ENCODE measurements at regions not wholly inside any gene's neighbourhood (a gene's known extent, or its start where the extent isn't known, plus 50 kb on each side); places are given as distances from the start of the nearest gene placed in this dataset.
"Not testable (repeated sequence)": the region's sequence is repeated elsewhere in the genome, so short reads cannot be mapped to it uniquely, and the experiment has no call there.

DNA sequence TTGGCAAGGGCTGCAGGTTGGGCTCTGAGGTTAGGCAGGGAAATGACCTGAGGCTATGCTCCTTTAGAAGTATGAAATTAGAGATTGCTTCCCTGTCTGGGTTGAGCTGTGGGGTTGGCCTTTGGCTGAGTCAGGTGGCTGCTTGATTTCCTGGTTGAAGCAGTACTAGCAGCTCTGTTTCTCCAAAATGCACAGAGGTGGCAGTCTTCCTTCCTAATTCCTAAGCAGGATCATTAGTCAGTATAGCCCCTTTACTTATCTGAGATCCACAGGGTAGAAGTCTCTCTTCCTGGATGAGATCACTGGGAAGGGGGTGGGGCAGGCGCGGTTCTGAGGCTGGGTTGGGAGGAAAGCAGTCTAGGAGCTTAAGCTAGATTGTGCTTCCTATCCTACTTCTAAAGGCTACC lies 1917.5 kb downstream of the LRRC4C start:
- Histone ChIP-seq H3K9me3 (ENCODE audit: control insufficient read depth in 4 of 4, low read length in 3 of 4) (peaks cover 0 to 4% (median 0%) of the 10 kb centered on the region in 4 donors), H3K9ac (ENCODE audit: low read depth in 1 of 2, low read length in 2 of 2) (no peak overlapping the region), H3K27me3 (ENCODE audit: control insufficient read depth in 4 of 4, insufficient read depth in 4 of 4, low read length in 3 of 4) (no peaks in the 10 kb centered on the region), H3K4me1 (ENCODE audit: control insufficient read depth in 4 of 4, insufficient read depth in 4 of 4, low read length in 3 of 4) (no peaks in the 10 kb centered on the region), H3K4me3 (ENCODE audit: low read depth in 1 of 3, low read length in 3 of 3) (no peak overlapping the region), H3K36me3 (ENCODE audit: control insufficient read depth in 4 of 4, insufficient read depth in 3 of 4, low read depth in 1 of 4, low read length in 3 of 4) (no peaks in the 10 kb centered on the region), H3K27ac (ENCODE audit: low read depth in 1 of 2, low read length in 2 of 2) (no peak overlapping the region)
- no peak for TF ChIP-seq NR2F2 (IDR thresholded peaks at IDR 0.05)
- whole genome bisulfite sequencing: 52% methylated on average over 2 of the region's 2 CpGs
- no peak for DNase-seq (ENCODE audit: low spot score)

- H3K36me3 ChIP-seq (ENCODE audit: control insufficient read depth in 4 of 4, insufficient read depth in 3 of 4, low read depth in 1 of 4, low read length in 3 of 4); H3K4me1 ChIP-seq (ENCODE audit: control insufficient read depth in 4 of 4, insufficient read depth in 4 of 4, low read length in 3 of 4); H3K9ac ChIP-seq (ENCODE audit: low read depth in 1 of 2, low read length in 2 of 2); H3K4me3 ChIP-seq (ENCODE audit: low read depth in 1 of 3, low read length in 3 of 3); H3K27ac ChIP-seq (ENCODE audit: low read depth in 1 of 2, low read length in 2 of 2); DNase-seq (ENCODE audit: low spot score); H3K9me3 ChIP-seq (ENCODE audit: control insufficient read depth in 4 of 4, low read length in 3 of 4); H3K27me3 ChIP-seq (ENCODE audit: control insufficient read depth in 4 of 4, insufficient read depth in 4 of 4, low read length in 3 of 4): not testable (repeated sequence)
- 48% methylated on average over 8 of the region's 8 CpGs for WGBS
Observed at GRCh38 chr11:39536323-39536722, 1923.1 kb downstream of the LRRC4C start.

All from liver (tissue), 7 donors.